ENCODE measurements at regions not wholly inside any gene's neighbourhood (a gene's known extent, or its start where the extent isn't known, plus 50 kb on each side); places are given as distances from the start of the nearest gene placed in this dataset.

DNA sequence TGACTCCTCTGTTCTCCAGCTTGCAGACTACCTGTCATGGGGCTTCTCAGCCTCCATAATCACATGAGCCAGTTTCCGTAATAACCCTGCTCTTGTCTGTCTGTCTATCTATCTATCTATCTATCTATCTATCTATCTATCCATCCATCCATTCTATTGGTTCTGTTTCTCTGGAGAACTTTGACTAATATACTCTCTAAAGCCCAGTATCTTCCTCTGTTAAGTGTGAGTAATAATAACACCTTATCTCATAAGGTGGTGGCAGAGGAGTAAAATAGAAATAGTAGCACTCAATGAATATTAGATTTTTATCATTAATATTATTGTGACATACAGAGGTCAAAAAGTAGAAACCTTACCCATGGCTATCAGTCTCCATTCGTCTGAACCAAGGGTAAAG is 177.9 kb upstream of the PGRMC2 start:
- H3K4me1 ChIP-seq (ENCODE audit: control insufficient read depth, insufficient read depth, low read length) = peaks cover under 1% of the 10 kb centered on the region; the same call in 1 of the 2 replicates
- intact Hi-C loops (cut with micrococcal nuclease; ENCODE audit: unreplicated experiment) (no loop called here), in situ Hi-C loops (cut with HindIII; ENCODE audit: low pct_unique_long_range_greater_than_20kb, low sequenced_read_pairs) (no loop called here)
- H3K27me3 ChIP-seq (ENCODE audit: control insufficient read depth, insufficient read depth, low read length) = no peaks in the 10 kb centered on the region
- no peak overlapping the region for H3K4me3 ChIP-seq (ENCODE audit: low read depth in 2 of 2, low read length in 2 of 2)
- no TSS peak for BruUV-seq (replicated peaks)
- no peaks in the 10 kb centered on the region for H3K9me3 ChIP-seq (ENCODE audit: control insufficient read depth, insufficient read depth, low read depth, low read length)
- ChIA-PET CTCF (no interaction called here), POLR2A (no interaction called here)
- ATAC-seq (no peak), DNase-seq (ENCODE audit: low read depth, low spot score) (no peak)
- no peak overlapping the region for H3K27ac ChIP-seq (ENCODE audit: low read length)
- no peaks in the 10 kb centered on the region for H3K36me3 ChIP-seq (ENCODE audit: control insufficient read depth, insufficient read depth, low read length)
- TF ChIP-seq TCF7L2 (IDR thresholded peaks at IDR 0.05; ENCODE audit: low read depth, low read length) (no peak), POLR2AphosphoS5 (IDR thresholded peaks at IDR 0.05; ENCODE audit: low read depth, low read length) (no peak), SIN3A (IDR thresholded peaks at IDR 0.05; ENCODE audit: borderline replicate concordance, insufficient read depth, low read depth, low read length) (no peak)
- TF ChIP-seq, protein P1, sequence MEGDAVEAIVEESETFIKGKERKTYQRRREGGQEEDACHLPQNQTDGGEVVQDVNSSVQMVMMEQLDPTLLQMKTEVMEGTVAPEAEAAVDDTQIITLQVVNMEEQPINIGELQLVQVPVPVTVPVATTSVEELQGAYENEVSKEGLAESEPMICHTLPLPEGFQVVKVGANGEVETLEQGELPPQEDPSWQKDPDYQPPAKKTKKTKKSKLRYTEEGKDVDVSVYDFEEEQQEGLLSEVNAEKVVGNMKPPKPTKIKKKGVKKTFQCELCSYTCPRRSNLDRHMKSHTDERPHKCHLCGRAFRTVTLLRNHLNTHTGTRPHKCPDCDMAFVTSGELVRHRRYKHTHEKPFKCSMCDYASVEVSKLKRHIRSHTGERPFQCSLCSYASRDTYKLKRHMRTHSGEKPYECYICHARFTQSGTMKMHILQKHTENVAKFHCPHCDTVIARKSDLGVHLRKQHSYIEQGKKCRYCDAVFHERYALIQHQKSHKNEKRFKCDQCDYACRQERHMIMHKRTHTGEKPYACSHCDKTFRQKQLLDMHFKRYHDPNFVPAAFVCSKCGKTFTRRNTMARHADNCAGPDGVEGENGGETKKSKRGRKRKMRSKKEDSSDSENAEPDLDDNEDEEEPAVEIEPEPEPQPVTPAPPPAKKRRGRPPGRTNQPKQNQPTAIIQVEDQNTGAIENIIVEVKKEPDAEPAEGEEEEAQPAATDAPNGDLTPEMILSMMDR (IDR thresholded peaks at IDR 0.05) = no peak
- TF ChIP-seq, protein P2, sequence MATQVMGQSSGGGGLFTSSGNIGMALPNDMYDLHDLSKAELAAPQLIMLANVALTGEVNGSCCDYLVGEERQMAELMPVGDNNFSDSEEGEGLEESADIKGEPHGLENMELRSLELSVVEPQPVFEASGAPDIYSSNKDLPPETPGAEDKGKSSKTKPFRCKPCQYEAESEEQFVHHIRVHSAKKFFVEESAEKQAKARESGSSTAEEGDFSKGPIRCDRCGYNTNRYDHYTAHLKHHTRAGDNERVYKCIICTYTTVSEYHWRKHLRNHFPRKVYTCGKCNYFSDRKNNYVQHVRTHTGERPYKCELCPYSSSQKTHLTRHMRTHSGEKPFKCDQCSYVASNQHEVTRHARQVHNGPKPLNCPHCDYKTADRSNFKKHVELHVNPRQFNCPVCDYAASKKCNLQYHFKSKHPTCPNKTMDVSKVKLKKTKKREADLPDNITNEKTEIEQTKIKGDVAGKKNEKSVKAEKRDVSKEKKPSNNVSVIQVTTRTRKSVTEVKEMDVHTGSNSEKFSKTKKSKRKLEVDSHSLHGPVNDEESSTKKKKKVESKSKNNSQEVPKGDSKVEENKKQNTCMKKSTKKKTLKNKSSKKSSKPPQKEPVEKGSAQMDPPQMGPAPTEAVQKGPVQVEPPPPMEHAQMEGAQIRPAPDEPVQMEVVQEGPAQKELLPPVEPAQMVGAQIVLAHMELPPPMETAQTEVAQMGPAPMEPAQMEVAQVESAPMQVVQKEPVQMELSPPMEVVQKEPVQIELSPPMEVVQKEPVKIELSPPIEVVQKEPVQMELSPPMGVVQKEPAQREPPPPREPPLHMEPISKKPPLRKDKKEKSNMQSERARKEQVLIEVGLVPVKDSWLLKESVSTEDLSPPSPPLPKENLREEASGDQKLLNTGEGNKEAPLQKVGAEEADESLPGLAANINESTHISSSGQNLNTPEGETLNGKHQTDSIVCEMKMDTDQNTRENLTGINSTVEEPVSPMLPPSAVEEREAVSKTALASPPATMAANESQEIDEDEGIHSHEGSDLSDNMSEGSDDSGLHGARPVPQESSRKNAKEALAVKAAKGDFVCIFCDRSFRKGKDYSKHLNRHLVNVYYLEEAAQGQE (IDR thresholded peaks at IDR 0.05; ENCODE audit: insufficient read depth in 1 of 2, low read depth in 2 of 2, low read length in 1 of 2) = no peak

DNA sequence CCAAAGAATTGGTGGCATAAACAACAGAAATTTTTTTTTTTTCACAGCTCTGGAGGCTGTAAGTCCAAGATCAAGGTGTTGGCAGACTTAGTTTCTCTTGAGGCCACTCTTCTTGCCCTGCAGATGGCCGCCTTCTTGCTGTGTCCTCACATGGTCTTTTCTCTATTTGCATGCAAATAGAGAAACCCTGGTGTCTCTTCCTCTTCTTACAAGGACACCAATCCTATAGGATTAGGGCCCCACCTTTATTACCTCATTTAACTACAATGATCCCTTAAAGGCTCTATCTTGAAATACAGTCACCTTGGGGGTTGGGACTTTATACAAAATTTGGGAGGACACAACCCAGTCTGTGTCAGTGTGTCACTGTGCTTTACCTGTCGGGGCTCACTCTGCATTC is 175.4 kb upstream of the PGRMC2 start:
- TF ChIP-seq TCF7L2 (IDR thresholded peaks at IDR 0.05; ENCODE audit: low read depth, low read length) = no peak
- no peak for TF ChIP-seq POLR2AphosphoS5 (IDR thresholded peaks at IDR 0.05; ENCODE audit: low read depth, low read length)
- TF ChIP-seq, protein P2 (IDR thresholded peaks at IDR 0.05; ENCODE audit: insufficient read depth in 1 of 2, low read depth in 2 of 2, low read length in 1 of 2) = no peak
- no peak for TF ChIP-seq SIN3A (IDR thresholded peaks at IDR 0.05; ENCODE audit: borderline replicate concordance, insufficient read depth, low read depth, low read length)
- TF ChIP-seq, protein P1 (IDR thresholded peaks at IDR 0.05) = no peak
- intact Hi-C loops (cut with micrococcal nuclease; ENCODE audit: unreplicated experiment) = no loop called here

More for the DNA sequence above, 175.4 kb upstream of the PGRMC2 start:
- no TSS peak for BruUV-seq (replicated peaks)
- Histone ChIP-seq H3K36me3 (ENCODE audit: control insufficient read depth, insufficient read depth, low read length) (no peaks in the 10 kb centered on the region), H3K27ac (ENCODE audit: low read length) (no peak overlapping the region), H3K4me3 (ENCODE audit: low read depth in 2 of 2, low read length in 2 of 2) (no peak overlapping the region), H3K9me3 (ENCODE audit: control insufficient read depth, insufficient read depth, low read depth, low read length) (no peaks in the 10 kb centered on the region), H3K27me3 (ENCODE audit: control insufficient read depth, insufficient read depth, low read length) (no peaks in the 10 kb centered on the region), H3K4me1 (ENCODE audit: control insufficient read depth, insufficient read depth, low read length) (peaks cover 2% of the 10 kb centered on the region; the same call in 1 of the 2 replicates)
- ChIA-PET CTCF (no interaction called here), POLR2A (no interaction called here)
- in situ Hi-C loops (cut with HindIII; ENCODE audit: low pct_unique_long_range_greater_than_20kb, low sequenced_read_pairs) = no loop called here
- ATAC-seq = no peak
- no peak for DNase-seq (ENCODE audit: low read depth, low spot score)
